Activated T-cell treated with anti-CD3 and anti-CD28 coated beads for 48 hours (primary cell): ENCODE measurements at regions not wholly inside any gene's neighbourhood (a gene's known extent, or its start where the extent isn't known, plus 50 kb on each side); places are given as distances from the start of the nearest gene placed in this dataset.
"Not testable (repeated sequence)": the region's sequence is repeated elsewhere in the genome, so short reads cannot be mapped to it uniquely, and the experiment has no call there.

Source experiments
- DNase-seq: peaks from one replicate; pipeline ENCODE4 v3.0.0-alpha.2; 2020; ENCODE audit warnings: low read depth

DNA sequence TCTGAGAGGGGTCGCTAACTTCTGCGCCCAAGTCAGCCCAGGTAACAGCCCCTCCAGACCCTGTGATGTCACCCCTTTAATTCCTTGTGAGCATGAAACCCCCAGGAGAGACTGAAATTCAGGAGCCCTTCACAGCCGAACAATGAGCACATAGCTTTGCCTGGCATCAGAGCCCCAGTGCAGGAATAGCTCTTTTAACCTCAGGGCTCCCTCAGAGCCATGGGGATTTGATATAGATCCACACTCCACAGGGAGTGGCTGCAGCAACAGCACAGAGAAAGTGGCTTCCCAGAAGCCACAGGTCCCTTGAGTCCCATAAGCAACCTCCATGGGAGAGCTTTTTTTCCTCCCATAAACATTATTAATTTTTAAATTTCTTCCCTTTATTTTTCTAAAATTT is 150.0 kb upstream of the MARCKS start:
- no peak for DNase-seq

DNA sequence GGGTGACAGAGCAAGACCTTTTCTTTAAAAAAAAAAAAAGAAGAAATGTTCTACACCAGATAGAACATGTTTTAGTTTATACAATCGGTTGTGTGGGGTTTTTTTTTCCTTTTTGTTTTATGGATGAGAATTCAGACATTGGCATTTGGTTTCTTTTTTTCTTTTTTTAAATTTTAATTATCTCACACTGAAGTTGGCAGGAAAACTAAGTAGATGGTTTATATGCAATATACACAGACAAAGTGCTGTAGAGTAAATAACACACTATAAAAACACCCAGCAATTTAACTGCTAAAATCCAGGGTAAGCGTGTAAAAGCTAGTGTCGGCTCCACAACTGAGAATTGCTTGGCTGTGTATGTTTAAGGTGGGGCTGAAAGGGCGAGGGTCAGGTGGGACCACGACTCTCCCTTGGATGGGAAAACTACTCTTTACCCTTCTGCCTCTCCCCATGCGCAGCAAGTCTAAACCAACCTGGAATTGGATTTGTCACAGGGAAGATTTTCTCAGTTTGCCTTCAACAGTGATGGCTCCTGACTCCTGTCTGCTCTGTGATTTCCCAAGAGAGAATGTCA is 147.1 kb upstream of the MARCKS start:
- no peak for DNase-seq

DNA sequence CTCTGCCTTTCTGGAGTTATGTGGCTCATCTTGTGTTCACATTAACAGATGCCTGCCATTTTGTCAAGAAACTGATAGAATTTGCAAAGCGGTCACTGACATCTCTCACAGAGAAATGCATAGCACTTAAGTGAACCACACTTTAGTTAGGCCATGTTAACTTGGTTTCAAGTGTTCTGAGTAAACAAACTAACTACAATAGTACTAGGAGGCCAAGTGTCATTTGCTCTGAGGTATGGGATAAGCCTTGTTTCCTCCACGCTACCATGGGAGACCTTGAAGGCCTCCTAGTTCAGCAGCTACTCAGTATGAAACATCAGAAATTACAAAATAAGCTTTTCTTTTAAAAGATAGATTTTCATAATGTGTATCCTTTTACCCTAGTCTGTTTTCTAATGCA is 143.5 kb upstream of the MARCKS start:
- DNase-seq = no peak

DNA sequence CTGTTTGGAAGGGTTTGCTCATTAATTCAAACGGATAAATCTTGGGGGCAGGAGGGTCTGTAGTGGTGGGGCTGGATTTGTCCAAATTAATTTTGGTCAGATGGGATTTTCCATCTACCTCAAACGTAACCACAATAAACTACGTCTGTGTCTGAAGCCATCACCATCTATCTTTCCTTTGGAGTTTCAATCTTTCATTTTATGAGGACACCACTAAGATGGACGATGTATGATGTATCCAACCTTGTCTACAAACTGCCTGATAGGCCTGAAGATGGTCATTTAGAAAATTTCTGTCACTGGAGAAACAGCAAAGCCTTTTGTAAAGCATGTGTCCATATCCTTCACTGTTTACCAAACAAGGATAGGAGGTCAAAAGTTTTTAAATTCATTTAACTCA is 138.6 kb upstream of the MARCKS start:
- no peak for DNase-seq

DNA sequence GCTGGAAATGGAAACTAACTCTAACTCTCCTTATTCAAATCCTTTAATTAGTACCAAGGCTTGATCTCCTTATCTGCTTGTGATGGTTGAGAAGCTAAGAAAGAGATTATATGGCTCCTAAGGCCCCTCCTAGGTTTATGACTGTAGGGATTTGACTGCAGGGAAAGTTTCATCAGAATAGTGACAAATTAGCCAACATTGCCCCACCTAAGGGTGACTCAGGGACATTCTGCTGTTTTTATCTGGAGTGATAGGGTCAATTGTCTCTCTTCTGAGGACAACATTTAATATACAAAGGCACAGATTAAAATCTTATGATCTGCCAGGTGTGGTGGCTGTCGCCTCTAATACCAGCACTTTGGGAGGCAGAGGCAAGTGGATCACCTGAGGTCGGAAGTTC is 138.1 kb upstream of the MARCKS start:
- no peak for DNase-seq

DNA sequence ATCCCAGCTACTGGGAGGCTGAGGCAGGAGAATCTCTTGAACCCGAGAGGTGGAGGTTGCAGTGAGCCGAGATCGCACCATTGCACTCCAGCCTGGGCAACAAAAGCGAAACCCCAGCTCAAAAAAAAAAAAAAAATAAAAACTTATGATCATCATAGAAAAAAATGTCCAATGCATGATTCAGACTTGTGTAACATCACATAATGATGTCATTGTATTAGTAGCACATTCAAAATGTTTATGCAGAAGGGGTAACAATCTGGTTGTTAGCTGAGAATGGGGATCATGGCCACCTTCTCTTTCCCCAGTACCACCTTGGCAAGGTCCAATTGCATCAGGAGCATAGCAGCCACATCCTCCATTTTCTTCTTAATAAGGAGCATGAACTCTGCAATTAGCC is 137.6 kb upstream of the MARCKS start:
- no peak for DNase-seq

DNA sequence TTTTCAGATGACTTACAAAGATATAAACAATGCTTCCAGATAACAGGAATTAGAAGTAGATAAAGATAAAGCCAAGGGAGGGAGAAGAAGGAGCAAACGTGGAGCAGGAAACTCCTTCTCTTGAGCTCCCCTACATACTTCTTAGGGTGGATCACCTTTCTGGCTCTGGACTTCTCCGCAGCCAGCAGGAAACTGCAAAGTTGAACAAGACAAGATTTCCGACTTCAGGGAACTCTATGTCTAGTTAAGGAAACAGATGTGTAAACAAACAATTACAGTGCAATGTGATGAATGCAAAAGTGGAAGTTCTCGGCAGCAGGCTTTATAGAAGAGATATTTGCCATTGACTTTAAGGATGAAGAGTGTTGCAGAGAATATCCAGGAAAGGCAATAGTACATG is 134.0 kb upstream of the MARCKS start:
- no peak for DNase-seq

DNA sequence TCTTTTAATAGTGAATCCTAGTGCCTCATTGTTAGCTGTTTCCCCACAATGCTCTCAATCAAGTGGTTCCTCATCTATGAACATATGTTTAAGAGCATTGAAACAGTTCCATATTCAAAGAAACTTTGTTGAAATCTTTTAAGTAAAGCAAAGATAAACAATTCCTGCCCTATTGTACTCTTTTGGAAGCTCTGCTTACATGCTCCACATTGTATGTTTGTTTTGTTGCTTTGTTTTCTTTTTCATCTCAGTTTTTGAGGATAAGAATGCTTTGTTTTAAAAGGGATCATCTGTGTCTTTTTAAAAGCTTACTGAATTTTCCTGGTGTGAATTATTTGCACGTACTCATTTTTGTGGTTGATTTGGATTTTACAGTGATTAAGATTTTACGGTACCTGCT is 132.2 kb upstream of the MARCKS start:
- not testable (repeated sequence) for DNase-seq

DNA sequence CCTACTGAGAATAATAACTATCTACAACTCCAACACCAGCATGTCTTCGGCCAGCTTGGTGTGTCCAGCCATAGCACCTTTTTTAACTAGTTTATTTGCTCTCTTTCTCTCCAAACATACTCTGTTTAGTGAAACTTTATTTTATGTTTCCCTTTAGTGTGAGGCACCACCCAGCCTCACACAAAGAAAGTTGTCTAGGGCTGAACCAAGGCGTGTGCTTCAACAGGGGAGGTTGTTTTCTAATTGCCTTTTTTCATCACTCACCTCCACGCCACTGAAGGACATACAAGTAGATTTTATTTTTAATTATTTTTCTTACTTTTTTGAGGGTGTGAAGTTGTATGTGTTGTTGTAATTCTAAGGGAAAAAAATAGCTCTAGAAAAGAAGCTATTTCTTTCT is 125.6 kb upstream of the MARCKS start:
- no peak for DNase-seq

DNA sequence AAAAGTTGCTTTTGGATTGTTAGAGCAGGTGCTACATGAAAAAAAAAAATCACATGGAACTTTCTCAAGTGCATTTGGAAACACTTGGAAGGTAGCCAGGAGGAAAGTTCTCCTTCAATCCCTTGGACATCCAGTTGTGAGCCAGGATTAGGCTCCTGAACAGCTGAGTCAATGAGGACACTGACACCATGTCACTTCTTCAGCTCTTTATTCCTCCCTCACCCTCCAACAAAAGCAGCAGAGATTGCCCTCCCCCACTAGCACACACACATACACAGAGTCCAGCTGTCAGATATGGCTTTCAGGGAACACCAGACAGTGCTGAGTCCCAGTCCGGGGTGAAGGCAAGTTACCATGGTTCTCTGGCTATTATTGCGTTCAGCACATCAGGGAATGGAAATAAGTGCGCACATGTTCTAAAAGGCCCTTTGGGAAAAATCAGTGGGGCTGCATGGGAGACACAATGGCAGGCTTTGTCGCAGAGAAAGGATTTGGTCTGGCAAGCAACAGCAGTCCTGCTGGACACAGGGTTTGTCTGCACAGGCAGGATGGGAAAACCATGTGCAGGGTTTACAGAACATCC is 124.7 kb upstream of the MARCKS start:
- no peak for DNase-seq

DNA sequence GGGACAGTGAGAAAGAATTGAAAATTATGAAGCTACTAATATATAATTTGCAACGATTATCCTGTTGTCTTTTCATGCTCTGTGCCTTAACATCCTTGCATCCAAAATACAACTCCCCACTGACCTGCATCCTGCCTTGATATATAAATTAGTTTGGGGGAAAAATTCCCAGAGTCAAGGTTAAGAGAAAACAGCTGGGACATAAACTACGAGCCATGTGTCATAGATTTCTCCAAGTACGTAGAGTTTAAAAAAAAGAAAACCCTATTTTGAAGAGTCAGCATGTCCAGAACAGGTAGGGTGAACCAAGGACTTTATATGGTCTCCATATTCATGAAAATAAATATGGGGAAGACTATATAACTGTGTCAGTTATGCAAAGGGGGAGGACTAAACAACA is 123.8 kb upstream of the MARCKS start:
- DNase-seq = no peak

DNA sequence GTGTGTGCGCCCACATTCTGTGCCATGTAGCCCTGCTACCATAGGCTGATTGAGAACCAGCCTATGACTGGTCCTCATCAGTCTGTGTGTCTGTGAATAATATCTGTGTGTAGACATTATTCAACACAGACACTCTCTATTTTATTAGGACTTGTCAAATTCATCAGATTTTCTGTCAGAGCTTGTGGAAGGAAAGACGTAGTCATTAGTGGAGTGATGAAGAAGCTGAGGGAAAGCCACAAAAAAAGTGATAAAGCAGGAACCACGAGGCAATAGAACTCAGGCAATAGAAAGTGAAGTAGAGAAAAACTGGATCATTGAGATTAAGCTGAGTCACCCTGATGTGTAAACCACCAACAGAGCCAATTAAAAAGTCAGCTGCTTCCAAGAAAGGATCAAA is 122.2 kb upstream of the MARCKS start:
- no peak for DNase-seq

DNA sequence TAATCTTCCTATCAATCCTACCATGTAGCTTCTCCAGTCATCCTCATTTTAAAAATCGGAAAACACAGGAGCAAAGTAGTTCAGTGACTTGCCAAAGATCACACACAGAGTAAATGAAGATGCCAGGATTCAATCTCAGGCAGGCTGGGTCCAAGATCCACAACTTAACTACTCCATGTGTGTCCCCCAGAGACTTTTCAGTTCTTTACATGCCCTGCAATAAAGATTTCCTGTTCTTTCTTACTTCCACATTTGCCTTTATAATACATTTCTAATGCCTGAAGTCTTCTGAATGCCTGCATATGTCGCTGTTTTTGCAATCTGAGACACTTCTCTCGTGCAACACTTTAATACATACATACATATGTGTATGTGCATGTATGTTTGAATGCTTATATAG is 121.7 kb upstream of the MARCKS start:
- DNase-seq = no peak

DNA sequence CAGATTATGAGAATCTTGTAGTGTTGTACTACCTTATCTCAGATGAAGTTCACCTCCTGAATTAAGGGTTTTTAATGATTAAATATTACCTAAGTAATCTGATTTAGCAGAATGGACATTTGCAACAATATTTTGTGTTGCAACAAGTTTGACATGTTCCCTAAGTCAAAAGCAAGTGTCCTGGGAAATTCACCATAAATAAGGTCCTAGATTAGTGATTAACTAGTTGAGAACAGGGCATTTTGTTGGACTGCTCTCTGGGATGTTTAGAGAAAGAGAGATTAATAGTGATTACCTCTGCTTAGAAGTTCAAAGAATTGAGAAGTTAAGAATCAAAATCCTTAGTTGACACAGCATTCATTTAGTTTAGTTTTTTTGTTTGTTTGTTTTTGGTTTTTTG is 120.2 kb upstream of the MARCKS start:
- DNase-seq = no peak

DNA sequence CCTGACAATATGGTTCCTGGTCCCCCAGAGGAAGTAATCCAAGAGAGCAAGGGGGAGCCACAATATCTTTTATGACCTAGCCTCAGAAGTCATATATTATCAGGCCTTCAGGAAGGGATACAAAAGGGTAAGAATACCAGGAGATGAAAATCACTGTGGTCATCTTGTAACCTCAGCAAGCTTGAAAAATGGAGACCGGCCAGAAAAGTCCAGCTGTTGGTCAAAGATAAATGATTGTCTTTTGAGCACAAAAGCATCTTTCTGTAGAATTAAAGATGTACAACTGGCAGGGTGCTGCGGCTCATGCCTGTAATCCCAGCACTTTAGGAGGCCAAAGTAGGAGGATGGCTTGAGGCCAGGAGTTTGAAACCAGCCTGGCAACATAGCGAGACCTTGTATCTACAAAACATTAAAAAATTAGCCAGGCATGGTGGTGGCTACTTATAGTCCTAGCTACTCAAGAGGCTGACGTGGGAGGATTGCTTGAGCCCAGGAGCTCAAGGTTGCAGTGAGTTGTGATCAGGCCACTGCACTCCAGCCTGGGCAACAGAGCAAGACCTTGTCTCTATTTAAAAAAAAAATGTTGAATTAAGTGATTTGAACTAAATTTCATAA is 118.0 kb upstream of the MARCKS start:
- no peak for DNase-seq

DNA sequence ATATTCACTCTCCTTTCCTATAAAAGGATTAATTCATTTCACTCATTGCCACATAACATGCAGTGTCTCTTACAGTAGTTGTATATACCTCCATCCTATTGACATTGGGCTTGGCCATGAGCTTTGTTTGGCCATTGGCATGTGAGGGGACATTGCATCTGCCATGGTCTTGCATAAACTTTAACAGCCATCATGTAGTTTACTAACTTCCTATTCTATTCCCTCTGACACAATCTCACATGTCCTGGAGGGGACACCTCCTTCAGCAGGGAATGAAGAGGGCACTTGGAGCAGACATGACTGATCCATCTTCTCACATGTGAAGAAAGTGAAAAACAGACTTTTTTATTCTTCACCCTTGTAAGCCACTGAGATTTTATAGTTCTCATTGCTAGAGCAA is 115.5 kb upstream of the MARCKS start:
- DNase-seq = no peak

DNA sequence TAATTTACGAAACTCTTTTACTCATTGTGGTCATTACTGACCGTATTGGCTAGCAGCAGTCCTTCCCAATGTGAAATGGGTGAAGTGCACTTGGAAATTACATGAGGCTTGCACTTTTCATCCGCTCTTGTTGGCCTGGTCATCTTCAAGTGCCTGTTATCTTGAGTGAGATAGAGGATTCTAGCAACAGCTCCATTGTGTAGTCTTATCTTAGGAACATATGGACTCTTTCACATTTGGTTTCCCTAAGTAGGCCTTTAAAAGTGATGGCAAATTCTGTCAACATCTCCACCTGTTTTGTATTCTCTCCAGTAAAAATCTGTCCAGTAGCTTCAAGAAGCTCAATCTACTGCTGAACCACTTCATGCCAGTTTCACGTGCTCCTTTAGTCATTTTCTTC is 114.8 kb upstream of the MARCKS start:
- no peak for DNase-seq

DNA sequence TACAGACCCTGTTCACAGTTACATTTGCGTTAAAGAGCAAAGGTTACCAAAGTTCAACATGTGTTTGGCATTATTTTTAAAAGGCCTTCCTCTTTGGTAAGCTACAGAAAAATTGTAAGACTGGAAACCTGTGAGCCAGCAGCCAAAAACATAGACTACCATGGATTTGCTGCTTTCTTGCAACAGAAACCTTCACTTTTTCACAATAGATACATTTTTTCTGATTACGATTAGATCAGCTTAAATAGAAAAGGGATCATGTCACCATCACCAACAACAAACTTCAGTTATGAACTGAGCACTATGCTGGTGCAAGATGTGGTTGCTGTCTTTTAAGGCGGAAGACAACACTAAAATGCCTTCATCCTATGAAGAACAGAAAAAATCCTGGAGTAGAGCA is 112.3 kb upstream of the MARCKS start:
- DNase-seq = no peak

DNA sequence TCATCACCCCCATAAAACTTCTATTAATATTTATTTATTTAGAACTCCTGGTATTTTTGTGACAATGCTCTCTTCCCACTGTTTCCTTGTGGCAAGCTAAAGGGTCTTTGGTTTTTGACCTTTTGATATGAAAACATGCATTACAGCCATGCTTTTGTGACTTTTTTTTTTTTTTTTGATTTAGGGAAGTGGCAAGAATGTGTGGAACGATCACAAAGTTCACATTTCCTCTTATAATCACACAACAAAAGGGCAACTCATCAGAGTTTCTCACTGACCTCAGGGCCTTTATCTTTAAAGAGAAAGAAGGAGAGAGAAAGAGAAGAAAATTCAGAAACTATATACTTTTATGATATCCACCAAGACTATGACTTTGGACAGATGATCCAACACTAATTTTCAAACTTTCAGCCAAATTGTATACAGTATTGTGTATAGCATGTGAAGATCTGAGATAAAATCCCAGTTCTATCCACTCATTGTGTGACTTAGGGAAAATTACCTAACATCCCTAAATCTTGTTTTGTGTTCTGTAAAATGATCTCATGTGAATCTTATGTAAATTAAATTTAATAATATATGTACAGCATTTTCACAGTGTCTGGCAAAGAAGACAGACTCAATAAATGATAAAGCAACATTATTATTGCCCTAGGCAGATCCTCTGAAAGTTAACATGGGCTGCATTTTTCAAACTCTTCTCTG is 106.8 kb upstream of the MARCKS start:
- no peak for DNase-seq

DNA sequence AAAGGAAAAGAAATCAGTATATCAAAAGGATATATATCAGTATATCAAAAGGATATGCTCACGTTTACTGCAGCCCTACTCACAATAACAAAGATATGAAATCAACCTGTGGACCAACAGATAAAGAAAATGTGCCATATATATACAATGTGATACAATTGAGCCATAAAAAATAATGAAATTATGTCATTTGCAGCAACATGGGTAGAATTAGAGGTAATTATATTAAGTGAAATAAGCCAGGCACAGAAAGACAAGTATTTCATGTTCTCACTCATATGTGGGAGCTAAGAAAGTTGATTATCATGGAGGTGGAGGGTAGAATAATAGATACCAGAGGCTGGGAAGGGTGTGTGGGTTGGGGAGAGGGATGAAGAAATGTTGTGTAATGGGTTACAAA is 102.9 kb upstream of the MARCKS start:
- no peak for DNase-seq

DNA sequence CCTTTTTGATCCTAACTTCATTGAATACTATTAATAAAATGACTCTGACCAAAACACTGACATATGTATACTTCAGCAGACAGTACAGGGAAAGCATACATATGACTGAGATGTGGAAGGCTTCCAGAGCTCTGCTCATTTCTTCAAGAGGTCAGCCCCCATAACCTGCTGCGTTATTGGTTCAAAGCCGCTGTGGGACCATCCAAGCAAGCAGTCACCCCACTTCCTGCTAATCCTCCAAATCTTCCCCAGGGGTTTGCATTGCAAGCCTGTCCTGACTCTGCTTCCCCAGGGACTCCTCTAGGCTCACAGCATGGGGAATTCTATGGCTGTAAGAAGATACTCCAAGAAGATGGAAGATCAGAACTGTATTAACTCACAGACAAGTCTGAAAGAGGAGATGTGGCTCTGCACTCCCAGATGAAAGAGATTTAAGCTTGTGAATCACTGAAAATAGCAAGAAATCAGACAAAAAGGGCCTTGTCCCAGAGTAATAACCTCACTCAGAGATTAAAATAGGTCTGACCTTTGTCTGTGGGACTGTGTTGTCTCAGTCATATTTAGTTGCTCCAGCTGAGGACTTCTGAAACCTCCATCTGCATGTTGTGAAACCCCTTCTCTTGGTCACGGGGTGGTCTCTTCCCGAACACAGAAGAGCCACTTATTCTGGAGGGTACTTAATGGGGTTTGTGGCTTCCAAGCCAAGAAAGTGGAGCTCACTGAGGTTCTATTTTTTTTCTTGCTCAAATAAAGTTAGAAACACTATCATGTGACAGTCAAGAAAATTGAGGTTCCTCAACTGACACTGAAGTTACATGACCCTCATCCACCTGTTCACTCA is 101.5 kb upstream of the MARCKS start:
- DNase-seq = no peak

DNA sequence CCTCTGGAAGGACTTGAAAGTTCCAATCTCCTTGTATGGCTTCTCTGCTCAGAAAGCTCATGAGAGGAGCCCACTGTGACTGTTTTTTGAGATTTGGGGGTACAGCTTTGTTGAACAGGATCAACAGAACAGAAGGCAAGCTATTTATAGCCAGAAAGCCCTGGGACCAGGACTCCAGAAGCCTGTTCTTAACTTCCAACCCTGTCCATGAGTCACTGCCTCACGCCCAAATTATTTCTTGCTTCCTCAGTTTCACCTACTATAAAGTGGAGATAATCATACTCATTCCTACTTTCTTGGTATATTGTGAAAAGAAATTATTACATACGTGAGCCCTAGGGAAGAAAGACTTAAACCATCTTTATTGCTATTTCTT is 100.9 kb upstream of the MARCKS start:
- DNase-seq = no peak

DNA sequence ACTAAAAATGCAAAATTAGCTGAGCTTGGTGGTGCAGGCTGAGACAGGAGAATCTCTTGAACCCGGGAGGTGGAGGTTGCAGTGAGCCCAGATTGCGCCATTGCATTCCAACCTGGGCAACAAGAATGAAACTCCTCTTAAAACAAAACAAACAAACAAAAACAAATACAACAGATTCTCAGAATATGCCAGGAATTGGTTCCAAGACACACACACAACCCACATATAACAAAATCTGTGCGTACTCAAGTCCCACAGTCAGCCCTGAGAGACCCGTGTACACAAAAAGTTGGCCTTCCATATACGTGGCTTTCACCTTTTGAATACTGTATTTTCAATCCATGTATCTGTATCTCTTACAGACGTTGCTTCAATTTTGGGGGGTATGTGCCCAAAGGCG is 98.9 kb upstream of the MARCKS start:
- no peak for DNase-seq
